Limb (tissue), 2 donors: ENCODE measurements at regions not wholly inside any gene's neighbourhood (a gene's known extent, or its start where the extent isn't known, plus 50 kb on each side); places are given as distances from the start of the nearest gene placed in this dataset.

Experiments
- DNase-seq, 2 donors: peaks; one replicate each; pipeline ENCODE4 v3.0.0-alpha.2; 2016; ENCODE audit errors: extremely low spot score in 2 of 2

GRCh38 chr3:159605776-159606175 is 382.9 kb upstream of the IL12A start:
- no peak for DNase-seq

- no peak for DNase-seq
Observed at GRCh38 chr3:159607856-159608255, 380.8 kb upstream of the IL12A start.

- DNase-seq, result no peak
Observed at GRCh38 chr3:159608311-159608710, 380.3 kb upstream of the IL12A start.

- no peak for DNase-seq
Observed at GRCh38 chr3:159609625-159610024, 379.0 kb upstream of the IL12A start.

GRCh38 chr3:159616234-159616825 is 372.3 kb upstream of the IL12A start:
- no peak for DNase-seq

- DNase-seq, result no peak
Observed at GRCh38 chr3:159619341-159619885, 369.2 kb upstream of the IL12A start.

- DNase-seq, result no peak
Observed at GRCh38 chr3:159620281-159620680, 368.4 kb upstream of the IL12A start.

- DNase-seq, result no peak
Observed at GRCh38 chr3:159620873-159621272, 367.8 kb upstream of the IL12A start.

- DNase-seq, result no peak
Observed at GRCh38 chr3:159624616-159625015, 364.0 kb upstream of the IL12A start.

- DNase-seq, result no peak
Observed at GRCh38 chr3:159625594-159625993, 363.0 kb upstream of the IL12A start.

- no peak for DNase-seq
Observed at GRCh38 chr3:159626598-159626997, 362.0 kb upstream of the IL12A start.

- DNase-seq, result no peak
Observed at GRCh38 chr3:159627229-159627628, 361.4 kb upstream of the IL12A start.

- no peak for DNase-seq
Observed at GRCh38 chr3:159627634-159628033, 361.0 kb upstream of the IL12A start.

GRCh38 chr3:159629329-159630084 is 359.1 kb upstream of the IL12A start:
- no peak for DNase-seq

GRCh38 chr3:159631226-159631625 is 357.4 kb upstream of the IL12A start:
- DNase-seq, result no peak

GRCh38 chr3:159632128-159632527 is 356.5 kb upstream of the IL12A start:
- DNase-seq, result no peak

GRCh38 chr3:159632851-159633250 is 355.8 kb upstream of the IL12A start:
- no peak for DNase-seq

GRCh38 chr3:159634483-159634882 is 354.2 kb upstream of the IL12A start:
- no peak for DNase-seq

- DNase-seq, result no peak
Observed at GRCh38 chr3:159635047-159635641, 353.5 kb upstream of the IL12A start.

- no peak for DNase-seq
Observed at GRCh38 chr3:159637883-159638542, 350.6 kb upstream of the IL12A start.

- DNase-seq, result no peak
Observed at GRCh38 chr3:159640225-159640624, 348.4 kb upstream of the IL12A start.

GRCh38 chr3:159643406-159643805 is 345.2 kb upstream of the IL12A start:
- DNase-seq, result no peak
